ENCODE measurements at regions not wholly inside any gene's neighbourhood (a gene's known extent, or its start where the extent isn't known, plus 50 kb on each side); places are given as distances from the start of the nearest gene placed in this dataset.

- H3K4me1 ChIP-seq (ENCODE audit: control insufficient read depth, extremely low read depth, insufficient read depth, low read length), result peaks cover 27% of the 10 kb centered on the region
- no peaks in the 10 kb centered on the region for H3K79me2 ChIP-seq (ENCODE audit: control insufficient read depth, insufficient read depth, low read length)
- no peak overlapping the region for H3K9ac ChIP-seq (ENCODE audit: insufficient read depth, low read length)
- TF ChIP-seq CTCF (conservative IDR thresholded peaks at IDR 0.05 in 1 of 2, IDR thresholded peaks at IDR 0.05 in 1 of 2; ENCODE audit: low read depth in 1 of 2, low read length in 2 of 2), result no peak
- no peak for TF ChIP-seq EZH2 (IDR thresholded peaks at IDR 0.05; ENCODE audit: low read length, missing control alignments)
- no peaks in the 10 kb centered on the region for H4K20me1 ChIP-seq (ENCODE audit: control insufficient read depth, extremely low read depth, insufficient read depth, low read length)
- no peak overlapping the region for H3K4me2 ChIP-seq (ENCODE audit: extremely low read depth, insufficient read depth, low read length)
- H3K36me3 ChIP-seq (ENCODE audit: control insufficient read depth, insufficient read depth, low read length), result no peaks in the 10 kb centered on the region
- H3K27ac ChIP-seq (ENCODE audit: insufficient read depth, low read length), result no peak overlapping the region
- no peak overlapping the region for H3K4me3 ChIP-seq (replicated peaks in 1 of 4; ENCODE audit: control extremely low read depth in 1 of 4, insufficient read depth in 1 of 4, low read depth in 3 of 4, low read length in 4 of 4)
- no peak for DNase-seq (ENCODE audit: low read depth in 2 of 2)
- no peaks in the 10 kb centered on the region for H3K9me3 ChIP-seq (ENCODE audit: control insufficient read depth, insufficient read depth, low read depth, low read length)
- H2AFZ ChIP-seq (ENCODE audit: low read length), result no peak overlapping the region
- H3K27me3 ChIP-seq (ENCODE audit: control insufficient read depth, insufficient read depth, low read length), result no peaks in the 10 kb centered on the region
Measured at GRCh38 chr15:62452667-62453066, 287.6 kb upstream of the C2CD4B start.

GRCh38 chr15:62453375-62453774 lies 288.3 kb upstream of the C2CD4B start:
- TF ChIP-seq CTCF (conservative IDR thresholded peaks at IDR 0.05 in 1 of 2, IDR thresholded peaks at IDR 0.05 in 1 of 2; ENCODE audit: low read depth in 1 of 2, low read length in 2 of 2), result no peak
- no peak for TF ChIP-seq EZH2 (IDR thresholded peaks at IDR 0.05; ENCODE audit: low read length, missing control alignments)
- Histone ChIP-seq H3K4me1 (ENCODE audit: control insufficient read depth, extremely low read depth, insufficient read depth, low read length) (peaks cover 22% of the 10 kb centered on the region), H3K9ac (ENCODE audit: insufficient read depth, low read length) (no peak overlapping the region)

GRCh38 chr15:62453981-62454380 lies 288.9 kb upstream of the C2CD4B start:
- Histone ChIP-seq H3K4me1 (ENCODE audit: control insufficient read depth, extremely low read depth, insufficient read depth, low read length) (peaks cover 22% of the 10 kb centered on the region), H4K20me1 (ENCODE audit: control insufficient read depth, extremely low read depth, insufficient read depth, low read length) (no peaks in the 10 kb centered on the region), H2AFZ (ENCODE audit: low read length) (no peak overlapping the region), H3K4me3 (replicated peaks in 1 of 4; ENCODE audit: control extremely low read depth in 1 of 4, insufficient read depth in 1 of 4, low read depth in 3 of 4, low read length in 4 of 4) (no peak overlapping the region), H3K9ac (ENCODE audit: insufficient read depth, low read length) (no peak overlapping the region), H3K79me2 (ENCODE audit: control insufficient read depth, insufficient read depth, low read length) (no peaks in the 10 kb centered on the region), H3K36me3 (ENCODE audit: control insufficient read depth, insufficient read depth, low read length) (no peaks in the 10 kb centered on the region), H3K9me3 (ENCODE audit: control insufficient read depth, insufficient read depth, low read depth, low read length) (no peaks in the 10 kb centered on the region), H3K27me3 (ENCODE audit: control insufficient read depth, insufficient read depth, low read length) (no peaks in the 10 kb centered on the region), H3K4me2 (ENCODE audit: extremely low read depth, insufficient read depth, low read length) (peak overlapping the region; percentile 79), H3K27ac (ENCODE audit: insufficient read depth, low read length) (peak overlapping the region; percentile 72)
- TF ChIP-seq EZH2 (IDR thresholded peaks at IDR 0.05; ENCODE audit: low read length, missing control alignments), result no peak
- no peak for TF ChIP-seq CTCF (conservative IDR thresholded peaks at IDR 0.05 in 1 of 2, IDR thresholded peaks at IDR 0.05 in 1 of 2; ENCODE audit: low read depth in 1 of 2, low read length in 2 of 2)
- peak; percentile 59 to 72 for DNase-seq (ENCODE audit: low read depth in 2 of 2)

More at GRCh38 chr15:62453375-62453774, 288.3 kb upstream of the C2CD4B start:
- no peaks in the 10 kb centered on the region for H4K20me1 ChIP-seq (ENCODE audit: control insufficient read depth, extremely low read depth, insufficient read depth, low read length)
- no peak overlapping the region for H3K4me3 ChIP-seq (replicated peaks in 1 of 4; ENCODE audit: control extremely low read depth in 1 of 4, insufficient read depth in 1 of 4, low read depth in 3 of 4, low read length in 4 of 4)
- H3K36me3 ChIP-seq (ENCODE audit: control insufficient read depth, insufficient read depth, low read length), result no peaks in the 10 kb centered on the region
- H3K79me2 ChIP-seq (ENCODE audit: control insufficient read depth, insufficient read depth, low read length), result no peaks in the 10 kb centered on the region
- no peaks in the 10 kb centered on the region for H3K27me3 ChIP-seq (ENCODE audit: control insufficient read depth, insufficient read depth, low read length)
- no peak overlapping the region for H2AFZ ChIP-seq (ENCODE audit: low read length)
- H3K9me3 ChIP-seq (ENCODE audit: control insufficient read depth, insufficient read depth, low read depth, low read length), result no peaks in the 10 kb centered on the region
- H3K27ac ChIP-seq (ENCODE audit: insufficient read depth, low read length), result peak overlapping the region; percentile 72
- peak in 1 of 2 donors; percentile 37 for DNase-seq (ENCODE audit: low read depth in 2 of 2)
- peak overlapping the region; percentile 79 for H3K4me2 ChIP-seq (ENCODE audit: extremely low read depth, insufficient read depth, low read length)

All from fibroblast of lung (primary cell).